HEK293 (cell line): ENCODE measurements at regions not wholly inside any gene's neighbourhood (a gene's known extent, or its start where the extent isn't known, plus 50 kb on each side); places are given as distances from the start of the nearest gene placed in this dataset.

Experiments
- CTCF ChIA-PET: fragments of 350-600 bp; formaldehyde crosslinking; extraction: SDS; loops from one replicate; lab custom pipeline; 2021; ENCODE audit warnings: antibody characterized with exemption; lab: Yijun Ruan, JAX
- POLR2A ChIA-PET: fragments of 300-600 bp; formaldehyde crosslinking; extraction: SDS; loops from one replicate; lab custom pipeline; 2020; ENCODE audit warnings: antibody characterized with exemption, inconsistent platforms; lab: Yijun Ruan, JAX
- H3K27ac ChIP-seq: fragments of 200-500 bp; sonication (Bioruptor generic); 2 replicates; pipeline ENCODE4 v1.5.1; 2014; ENCODE audit warnings: low read depth, low read length, control low read depth, inconsistent platforms; ENCODE audit errors: extremely low read depth
- H3K36me3 ChIP-seq, 2 experiments: fragments of 200-500 bp in 1 of 2; sonication (Bioruptor generic) in 1 of 2; 1 replicate in 1 of 2; 2 replicates in 1 of 2; pipeline ENCODE4 v1.5.1; 2014 to 2017; ENCODE audit warnings: inconsistent platforms in 2 of 2, low read length in 2 of 2; ENCODE audit not compliant: control insufficient read depth in 2 of 2, insufficient read depth in 1 of 2
- H3K4me1 ChIP-seq: fragments of 200-500 bp; sonication (Bioruptor generic); 2 replicates; pipeline ENCODE4 v1.5.1; 2014; ENCODE audit warnings: mild to moderate bottlenecking, low read length, inconsistent platforms; ENCODE audit not compliant: control insufficient read depth, insufficient read depth
- H3K4me3 ChIP-seq: 2 replicates; pipeline ENCODE4 v1.5.1; 2011; ENCODE audit warnings: low read depth, mild to moderate bottlenecking, control low read depth, low read length, moderate library complexity
- H3K9me3 ChIP-seq: fragments of 200-500 bp; sonication (Bioruptor generic); 2 replicates; pipeline ENCODE4 v1.5.1; 2014; ENCODE audit warnings: low read depth, low read length, inconsistent platforms; ENCODE audit not compliant: control insufficient read depth, insufficient read depth
- GFI1B ChIP-seq: fragments of 450-650 bp; formaldehyde crosslinking; IDR thresholded peaks from 2 replicates; pipeline ENCODE4 v1.5.1; 2016; ENCODE audit warnings: missing biosample characterization, missing genetic modification characterization
- KLF1 ChIP-seq: fragments of 450-650 bp; formaldehyde crosslinking; IDR thresholded peaks from 2 replicates; pipeline ENCODE4 v1.5.1; 2016; ENCODE audit warnings: missing biosample characterization, missing genetic modification characterization
- REST ChIP-seq: fragments of 450-650 bp; formaldehyde crosslinking; IDR thresholded peaks from 2 replicates; pipeline ENCODE4 v1.5.1; 2016; ENCODE audit warnings: missing biosample characterization, missing genetic modification characterization
- SP7 ChIP-seq: fragments of 450-650 bp; formaldehyde crosslinking; IDR thresholded peaks from 2 replicates; pipeline ENCODE4 v1.5.1; 2016; ENCODE audit warnings: missing biosample characterization, missing genetic modification characterization
- TSHZ1 ChIP-seq: fragments of 450-650 bp; formaldehyde crosslinking; IDR thresholded peaks from 2 replicates; pipeline ENCODE4 v1.5.1; 2016; ENCODE audit warnings: missing biosample characterization, missing genetic modification characterization, borderline replicate concordance
- YY2 ChIP-seq: fragments of 450-650 bp; formaldehyde crosslinking; IDR thresholded peaks from 2 replicates; pipeline ENCODE4 v1.5.1; 2016; ENCODE audit warnings: missing biosample characterization, missing genetic modification characterization
- ZNF133 ChIP-seq: fragments of 450-650 bp; formaldehyde crosslinking; IDR thresholded peaks from 2 replicates; pipeline ENCODE4 v1.5.1; 2016; ENCODE audit warnings: missing biosample characterization, missing genetic modification characterization
- ZNF2 ChIP-seq: fragments of 450-650 bp; formaldehyde crosslinking; IDR thresholded peaks from 2 replicates; pipeline ENCODE4 v1.5.1; 2016; ENCODE audit warnings: missing biosample characterization, missing genetic modification characterization
- ZNF211 ChIP-seq: fragments of 450-650 bp; formaldehyde crosslinking; IDR thresholded peaks from 2 replicates; pipeline ENCODE4 v1.5.1; 2016; ENCODE audit warnings: low read depth, missing biosample characterization, missing genetic modification characterization
- ZNF274 ChIP-seq, 2 experiments: fragments of 200-500 bp in 1 of 2; fragments of 450-650 bp in 1 of 2; sonication (Bioruptor generic) in 1 of 2; formaldehyde crosslinking in 1 of 2; IDR thresholded peaks; 2 replicates each; pipeline versions ENCODE4 v1.5.1 to v1.6.1; 2014 to 2016; ENCODE audit warnings: borderline replicate concordance in 1 of 2, inconsistent platforms in 1 of 2, low read length in 1 of 2, missing biosample characterization in 1 of 2, missing genetic modification characterization in 1 of 2
- ZNF292 ChIP-seq: fragments of 450-650 bp; formaldehyde crosslinking; IDR thresholded peaks from 2 replicates; pipeline ENCODE4 v1.5.1; 2016; ENCODE audit warnings: low read depth, missing biosample characterization, missing genetic modification characterization, borderline replicate concordance
- ZNF391 ChIP-seq: fragments of 450-650 bp; formaldehyde crosslinking; IDR thresholded peaks from 2 replicates; pipeline ENCODE4 v1.5.1; 2016; ENCODE audit warnings: low read depth, missing biosample characterization, missing genetic modification characterization, borderline replicate concordance
- ZNF544 ChIP-seq: fragments of 450-650 bp; formaldehyde crosslinking; IDR thresholded peaks from 2 replicates; pipeline ENCODE4 v1.5.0; 2017; ENCODE audit warnings: missing biosample characterization, missing genetic modification characterization
- ZNF610 ChIP-seq: fragments of 450-650 bp; formaldehyde crosslinking; IDR thresholded peaks from 2 replicates; pipeline ENCODE4 v1.5.1; 2016; ENCODE audit warnings: missing biosample characterization, missing genetic modification characterization, borderline replicate concordance
- ZNF670 ChIP-seq: fragments of 450-650 bp; formaldehyde crosslinking; IDR thresholded peaks from 2 replicates; pipeline ENCODE4 v1.5.1; 2016; ENCODE audit warnings: missing biosample characterization, missing genetic modification characterization, low read depth
- ZNF692 ChIP-seq: fragments of 450-650 bp; formaldehyde crosslinking; IDR thresholded peaks from 2 replicates; pipeline ENCODE4 v1.5.1; 2016; ENCODE audit warnings: missing biosample characterization, missing genetic modification characterization
- ZNF76 ChIP-seq: fragments of 450-650 bp; formaldehyde crosslinking; IDR thresholded peaks from 2 replicates; pipeline ENCODE4; 2016; ENCODE audit warnings: low read depth, missing biosample characterization, missing genetic modification characterization, borderline replicate concordance
- TF ChIP-seq, protein P1 (sequence below): fragments of 450-650 bp; IDR thresholded peaks from 2 replicates; pipeline ENCODE4 v1.5.1; 2018; ENCODE audit warnings: missing biosample characterization, missing genetic modification characterization
- TF ChIP-seq, protein P2 (sequence below): fragments of 450-650 bp; formaldehyde crosslinking; IDR thresholded peaks from 2 replicates; pipeline ENCODE4 v1.5.1; 2016; ENCODE audit warnings: missing biosample characterization, missing genetic modification characterization

- TF ChIP-seq ZNF610 (tag by site-specific recombination): no peak
- no peak for TF ChIP-seq ZNF544 (tag by site-specific recombination)
- TF ChIP-seq ZNF670 (tag by site-specific recombination): no peak
- TF ChIP-seq ZNF391 (tag by site-specific recombination): no peak
- TF ChIP-seq SP7 (tag by site-specific recombination): no peak
- TF ChIP-seq ZNF292 (tag by site-specific recombination): no peak
- TF ChIP-seq ZNF692 (tag by site-specific recombination): no peak
- no peak for TF ChIP-seq REST (tag by site-specific recombination)
- no peak for TF ChIP-seq ZNF211 (tag by site-specific recombination)
- no peak for TF ChIP-seq ZNF2 (tag by site-specific recombination)
- no peak for TF ChIP-seq KLF1
- TF ChIP-seq ZNF76 (tag by site-specific recombination): no peak
- no peak for TF ChIP-seq ZNF274 (IDR thresholded peaks at IDR 0.05; ENCODE audit: low read length)
- TF ChIP-seq ZNF274 (tag by site-specific recombination; IDR thresholded peaks at IDR 0.05; ENCODE audit: borderline replicate concordance): no peak
- TF ChIP-seq, protein P1, sequence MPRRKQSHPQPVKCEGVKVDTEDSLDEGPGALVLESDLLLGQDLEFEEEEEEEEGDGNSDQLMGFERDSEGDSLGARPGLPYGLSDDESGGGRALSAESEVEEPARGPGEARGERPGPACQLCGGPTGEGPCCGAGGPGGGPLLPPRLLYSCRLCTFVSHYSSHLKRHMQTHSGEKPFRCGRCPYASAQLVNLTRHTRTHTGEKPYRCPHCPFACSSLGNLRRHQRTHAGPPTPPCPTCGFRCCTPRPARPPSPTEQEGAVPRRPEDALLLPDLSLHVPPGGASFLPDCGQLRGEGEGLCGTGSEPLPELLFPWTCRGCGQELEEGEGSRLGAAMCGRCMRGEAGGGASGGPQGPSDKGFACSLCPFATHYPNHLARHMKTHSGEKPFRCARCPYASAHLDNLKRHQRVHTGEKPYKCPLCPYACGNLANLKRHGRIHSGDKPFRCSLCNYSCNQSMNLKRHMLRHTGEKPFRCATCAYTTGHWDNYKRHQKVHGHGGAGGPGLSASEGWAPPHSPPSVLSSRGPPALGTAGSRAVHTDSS (tag by site-specific recombination): no peak
- TF ChIP-seq ZNF133 (tag by site-specific recombination): no peak
- no peak for TF ChIP-seq YY2 (tag by site-specific recombination)
- no peak for TF ChIP-seq GFI1B
- no peak for TF ChIP-seq TSHZ1
- TF ChIP-seq, protein P2, sequence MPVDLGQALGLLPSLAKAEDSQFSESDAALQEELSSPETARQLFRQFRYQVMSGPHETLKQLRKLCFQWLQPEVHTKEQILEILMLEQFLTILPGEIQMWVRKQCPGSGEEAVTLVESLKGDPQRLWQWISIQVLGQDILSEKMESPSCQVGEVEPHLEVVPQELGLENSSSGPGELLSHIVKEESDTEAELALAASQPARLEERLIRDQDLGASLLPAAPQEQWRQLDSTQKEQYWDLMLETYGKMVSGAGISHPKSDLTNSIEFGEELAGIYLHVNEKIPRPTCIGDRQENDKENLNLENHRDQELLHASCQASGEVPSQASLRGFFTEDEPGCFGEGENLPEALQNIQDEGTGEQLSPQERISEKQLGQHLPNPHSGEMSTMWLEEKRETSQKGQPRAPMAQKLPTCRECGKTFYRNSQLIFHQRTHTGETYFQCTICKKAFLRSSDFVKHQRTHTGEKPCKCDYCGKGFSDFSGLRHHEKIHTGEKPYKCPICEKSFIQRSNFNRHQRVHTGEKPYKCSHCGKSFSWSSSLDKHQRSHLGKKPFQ (tag by site-specific recombination): no peak
- Histone ChIP-seq H3K27ac (no peak overlapping the region), H3K4me3 (no peak overlapping the region), H3K9me3 (no peaks in the 10 kb centered on the region), H3K4me1 (no peaks in the 10 kb centered on the region), H3K36me3 (no peaks in the 10 kb centered on the region)
- POLR2A ChIA-PET: no interaction called here
- CTCF ChIA-PET: no interaction called here
These were observed 259.6 kb upstream of the NR4A3 start for GRCh38 chr9:99561961-99562565.
